ENCODE measurements at regions not wholly inside any gene's neighbourhood (a gene's known extent, or its start where the extent isn't known, plus 50 kb on each side); places are given as distances from the start of the nearest gene placed in this dataset.

GRCh38 chr22:44371741-44372525, 59.2 kb upstream of the SHISAL1 start:
- no peak for DNase-seq (ENCODE audit: low read depth in 4 of 4, low spot score in 2 of 4)

GRCh38 chr22:44369916-44370801, 57.4 kb upstream of the SHISAL1 start:
- no peak for DNase-seq (ENCODE audit: low read depth in 4 of 4, low spot score in 2 of 4)

DNA sequence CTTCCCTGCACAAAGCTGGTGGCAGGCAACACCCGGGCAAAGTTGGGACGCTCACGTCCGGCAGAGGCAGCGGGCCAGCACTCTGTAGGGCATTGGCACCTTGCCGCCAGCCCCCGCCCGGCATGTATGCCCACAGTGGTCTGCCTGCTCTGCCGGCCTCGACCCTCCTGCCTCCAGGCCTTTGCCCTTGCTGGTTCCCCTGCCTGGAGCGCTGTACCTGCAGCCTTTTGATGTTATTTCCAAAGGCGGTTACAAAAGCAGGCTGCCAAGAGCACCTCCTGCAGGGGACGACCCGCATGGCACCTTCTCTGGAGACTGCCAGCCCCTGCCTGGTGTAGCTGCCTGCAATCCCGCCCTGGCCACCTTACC, 56.5 kb upstream of the SHISAL1 start:
- no peak for DNase-seq (ENCODE audit: low read depth in 4 of 4, low spot score in 2 of 4)

DNA sequence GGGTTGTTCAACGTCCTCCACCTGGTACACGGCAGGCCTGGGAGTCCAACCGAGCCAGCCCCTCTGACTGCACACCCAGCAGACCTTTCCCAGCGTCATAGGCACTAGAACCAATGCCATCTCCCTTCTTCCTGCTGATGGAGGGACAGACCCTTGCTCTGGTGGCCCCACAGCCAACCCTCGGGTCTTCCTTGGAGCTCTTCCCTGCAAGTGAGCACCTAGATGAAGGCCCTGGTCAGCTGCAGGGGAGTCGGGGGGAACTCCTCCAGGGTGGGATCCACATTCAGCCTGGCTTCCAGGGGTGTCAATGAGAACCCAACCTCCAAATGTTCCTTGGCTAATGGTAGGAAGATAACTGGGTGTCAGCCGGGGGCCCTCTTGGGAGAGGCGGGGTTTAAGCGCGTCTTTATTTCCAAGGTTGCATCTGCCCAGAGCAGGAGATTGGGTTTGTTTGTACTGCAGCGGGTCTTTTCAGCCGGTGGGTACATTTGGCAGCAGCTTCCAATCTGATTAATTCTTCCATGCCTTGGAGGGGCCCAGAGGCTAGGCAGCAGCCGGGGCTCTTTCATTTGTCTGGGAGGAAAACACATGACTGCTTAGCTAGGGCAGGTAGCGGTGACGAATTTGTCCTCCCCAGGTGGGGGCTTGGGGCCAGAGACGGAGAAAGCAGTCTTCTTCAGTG, 56.0 kb upstream of the SHISAL1 start:
- DNase-seq (ENCODE audit: low read depth in 4 of 4, low spot score in 2 of 4): no peak

DNA sequence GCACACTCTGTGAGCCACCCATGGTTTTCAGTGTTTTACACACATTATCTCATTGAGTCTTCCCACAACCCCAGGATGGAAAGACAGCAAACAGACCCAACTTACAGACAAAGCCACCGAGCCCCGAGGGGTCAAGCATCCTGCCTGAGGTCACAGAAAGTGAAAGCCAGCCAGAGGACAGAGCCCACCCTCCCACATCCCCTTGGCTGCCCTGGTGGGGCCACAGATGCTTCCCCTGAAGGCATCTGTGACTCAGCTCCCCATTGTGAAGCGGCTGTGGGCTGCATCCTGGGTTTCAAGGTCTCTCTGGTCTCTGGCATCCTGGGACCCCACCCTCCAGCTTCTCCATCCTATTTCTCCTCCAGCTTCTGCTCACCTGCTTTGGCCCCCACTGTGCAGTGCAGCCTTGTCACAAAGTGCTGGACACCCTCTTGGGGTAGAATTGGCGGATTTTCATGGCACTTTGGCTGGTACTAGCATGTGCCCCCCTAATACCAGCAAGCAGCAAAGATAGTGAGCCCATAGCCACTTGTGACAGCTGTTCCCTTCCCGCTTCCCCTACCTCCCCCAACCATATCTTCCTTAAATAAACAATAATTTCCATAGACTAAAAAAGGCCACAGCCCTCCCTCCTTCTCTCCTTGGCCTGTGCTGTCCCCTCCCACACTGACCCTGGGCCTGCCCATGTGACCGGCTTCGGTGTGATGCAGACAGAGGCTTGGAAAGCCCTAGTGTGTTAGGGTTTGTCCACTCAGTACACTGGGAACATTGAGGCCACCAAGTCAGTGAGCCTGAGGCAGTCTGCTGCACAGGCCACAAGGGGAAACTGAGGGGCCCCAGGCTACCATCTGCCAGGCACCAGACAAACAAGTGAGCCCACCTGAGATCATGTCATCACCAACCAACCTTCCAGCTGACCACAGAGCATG, 53.9 kb upstream of the SHISAL1 start:
- DNase-seq (ENCODE audit: low read depth in 4 of 4, low spot score in 2 of 4): no peak

GRCh38 chr22:44365832-44366231, 53.1 kb upstream of the SHISAL1 start:
- no peak for DNase-seq (ENCODE audit: low read depth in 4 of 4, low spot score in 2 of 4)

DNA sequence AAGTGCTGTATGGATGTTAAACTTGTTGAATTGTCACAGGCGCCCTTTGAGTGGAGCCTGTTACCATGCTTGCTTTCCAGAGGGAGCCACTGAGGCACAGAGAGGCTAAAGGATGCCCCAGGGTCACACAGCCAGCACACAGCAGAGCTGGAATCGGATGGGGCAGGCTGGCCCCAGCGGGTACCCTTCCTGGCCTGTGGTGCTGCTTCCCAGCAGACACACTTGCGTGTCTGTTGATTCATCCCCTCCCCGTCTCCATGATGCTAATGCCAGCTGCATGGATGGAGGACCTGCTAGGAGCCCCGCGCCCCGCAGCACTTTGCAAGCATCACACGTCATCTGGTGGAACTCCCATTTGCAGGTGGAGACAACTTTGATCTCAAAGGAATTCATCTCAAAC, 52.4 kb upstream of the SHISAL1 start:
- no peak for DNase-seq (ENCODE audit: low read depth in 4 of 4, low spot score in 2 of 4)

DNA sequence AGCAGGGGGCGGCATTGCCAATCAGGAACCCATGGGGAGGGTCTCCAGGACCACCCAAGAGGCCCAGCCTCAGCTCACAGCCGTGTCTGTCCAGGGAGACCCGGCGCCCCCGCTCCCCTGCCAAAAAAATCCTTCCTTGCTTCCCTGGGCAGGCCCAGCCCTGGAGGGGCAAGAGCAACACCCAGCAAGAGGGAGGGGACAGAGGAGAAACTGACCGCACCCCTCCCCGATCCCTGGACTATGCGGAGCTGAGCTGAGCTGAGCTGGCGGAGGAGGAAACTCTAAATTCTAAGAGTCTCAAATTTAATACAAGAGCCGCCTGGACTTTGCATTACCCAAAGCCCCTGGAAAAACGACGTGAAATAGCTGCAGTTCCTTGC, 52.0 kb upstream of the SHISAL1 start:
- DNase-seq (ENCODE audit: low read depth in 4 of 4, low spot score in 2 of 4): no peak

DNA sequence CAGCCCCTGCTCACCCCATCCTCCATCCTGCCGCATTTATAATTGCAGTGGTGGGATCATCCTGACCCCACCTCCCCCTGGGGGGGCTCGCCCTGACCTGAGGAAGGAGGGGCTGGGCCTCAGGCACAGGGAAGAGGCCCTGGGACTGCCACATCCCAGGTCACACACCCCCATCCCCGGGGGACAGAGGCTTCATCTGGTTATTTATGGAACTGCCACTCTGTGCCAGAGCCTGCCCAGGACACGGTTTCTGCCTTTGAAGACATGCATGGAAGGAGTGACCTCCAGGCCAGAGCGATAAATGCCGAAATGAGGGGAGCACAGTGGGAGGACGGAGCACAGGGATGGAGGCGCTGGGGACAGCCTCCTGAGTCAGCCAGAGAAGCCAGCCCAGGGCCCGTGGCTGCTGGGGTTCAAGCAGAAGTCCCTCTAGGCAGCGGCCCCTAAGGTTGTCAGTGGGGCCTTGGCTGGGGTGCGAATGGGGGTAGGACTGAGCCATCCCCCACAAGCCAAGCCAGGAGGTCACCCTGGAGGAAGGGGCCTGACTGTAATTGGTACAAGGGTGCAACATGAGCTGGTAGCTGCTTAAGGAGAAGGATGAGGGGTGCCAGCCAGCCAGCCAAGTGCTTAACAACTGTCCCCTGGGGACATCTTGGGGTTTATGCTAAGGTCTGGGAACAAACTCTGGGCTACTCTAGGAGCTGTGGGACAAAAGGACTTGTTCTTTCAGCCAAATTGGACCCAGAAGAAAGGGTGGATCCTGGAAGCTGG, 51.4 kb upstream of the SHISAL1 start:
- no peak for DNase-seq (ENCODE audit: low read depth in 4 of 4, low spot score in 2 of 4)

GRCh38 chr22:44363013-44363979, 50.5 kb upstream of the SHISAL1 start:
- no peak for DNase-seq (ENCODE audit: low read depth in 4 of 4, low spot score in 2 of 4)

DNA sequence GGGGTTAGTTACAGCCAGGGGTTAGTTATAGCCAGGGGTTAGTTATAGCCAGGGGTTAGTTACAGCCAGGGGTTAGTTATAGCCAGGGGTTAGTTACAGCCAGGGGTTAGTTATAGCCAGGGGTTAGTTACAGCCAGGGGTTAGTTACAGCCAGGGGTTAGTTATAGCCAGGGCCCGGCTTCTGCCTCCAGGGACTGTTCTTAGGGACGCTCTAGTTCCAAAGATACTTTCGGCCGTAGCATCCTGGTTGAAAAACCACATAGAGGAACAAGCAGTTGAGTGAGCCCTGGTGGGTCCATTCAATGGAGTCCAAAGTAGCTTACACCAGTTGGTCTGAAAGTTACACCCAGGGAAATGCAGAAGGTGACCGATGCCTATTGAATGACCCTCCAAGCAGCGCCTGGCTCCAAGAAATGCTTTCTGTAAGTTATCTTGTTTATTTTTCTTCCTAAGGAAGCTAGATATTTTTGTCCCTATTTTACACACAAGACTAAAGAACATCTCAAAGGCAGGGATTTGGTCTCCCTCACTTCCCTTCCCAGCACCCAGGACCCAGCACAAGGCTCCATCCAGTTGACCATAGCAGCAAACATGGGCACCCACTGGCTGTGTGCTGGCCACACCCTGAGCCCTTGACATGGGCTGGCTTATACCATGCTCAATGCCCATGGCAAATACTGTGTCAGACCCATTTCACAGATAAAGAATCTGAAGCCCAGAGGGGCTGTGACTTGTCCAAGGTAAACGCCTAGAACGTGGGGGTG, 49.7 kb upstream of the SHISAL1 start:
- no peak for DNase-seq (ENCODE audit: low read depth in 4 of 4, low spot score in 2 of 4)
